KMS-11 (cell line): ENCODE measurements at regions not wholly inside any gene's neighbourhood (a gene's known extent, or its start where the extent isn't known, plus 50 kb on each side); places are given as distances from the start of the nearest gene placed in this dataset.
"Not testable (repeated sequence)": the region's sequence is repeated elsewhere in the genome, so short reads cannot be mapped to it uniquely, and the experiment has no call there.

Source experiments
- H2AFZ ChIP-seq: fragments of 200-600 bp; sonication (generic); 2 replicates; pipeline ENCODE4 v1.6.1; 2016; ENCODE audit warnings: antibody characterized with exemption, mixed run types, low read depth
- H3K27ac ChIP-seq: fragments of 200-600 bp; sonication (generic); 2 replicates; pipeline ENCODE4 v1.6.1; 2016; ENCODE audit warnings: mild to moderate bottlenecking, mixed run types
- H3K27me3 ChIP-seq: fragments of 200-600 bp; sonication (generic); 2 replicates; pipeline ENCODE4 v1.6.1; 2017; ENCODE audit warnings: mild to moderate bottlenecking, low read depth, mixed run types, moderate library complexity; ENCODE audit not compliant: insufficient read depth
- H3K36me3 ChIP-seq: fragments of 200-600 bp; sonication (generic); 2 replicates; pipeline ENCODE4 v1.6.1; 2017; ENCODE audit warnings: mild to moderate bottlenecking, mixed run types; ENCODE audit not compliant: insufficient read depth
- H3K4me1 ChIP-seq: fragments of 200-600 bp; sonication (generic); 2 replicates; pipeline ENCODE4 v1.6.1; 2016; ENCODE audit warnings: mild to moderate bottlenecking, low read depth, mixed run types; ENCODE audit not compliant: poor library complexity, severe bottlenecking
- H3K4me2 ChIP-seq: fragments of 200-600 bp; sonication (generic); 2 replicates; pipeline ENCODE4 v1.7.0; 2016; ENCODE audit warnings: mild to moderate bottlenecking, mixed run types
- H3K4me3 ChIP-seq: fragments of 200-600 bp; sonication (generic); IDR thresholded peaks from 2 replicates; pipeline ENCODE4 v1.6.1; 2017; ENCODE audit warnings: low read depth, low read length, mixed read lengths; ENCODE audit not compliant: insufficient read depth
- H3K79me2 ChIP-seq: fragments of 200-600 bp; sonication (generic); 2 replicates; pipeline ENCODE4 v1.6.1; 2016; ENCODE audit warnings: low read depth, mixed run types; ENCODE audit not compliant: insufficient read depth
- H3K9ac ChIP-seq: fragments of 200-600 bp; sonication (generic); 2 replicates; pipeline ENCODE4 v1.6.1; 2016; ENCODE audit warnings: mild to moderate bottlenecking, mixed run types
- H4K20me1 ChIP-seq: fragments of 200-600 bp; sonication (generic); 2 replicates; pipeline ENCODE4 v1.6.1; 2016; ENCODE audit warnings: mild to moderate bottlenecking, mixed run types; ENCODE audit not compliant: insufficient read depth
- CTCF ChIP-seq: fragments of 200-600 bp; sonication (generic); conservative IDR thresholded peaks from 2 replicates; pipeline ENCODE4 v1.6.1; 2017; ENCODE audit warnings: low read depth, mild to moderate bottlenecking, antibody characterized with exemption, low read length, moderate library complexity, mixed read lengths

- Histone ChIP-seq H3K36me3 (no peaks in the 10 kb centered on the region), H3K4me1 (no peaks in the 10 kb centered on the region), H3K27me3 (no peaks in the 10 kb centered on the region), H3K4me2 (no peak overlapping the region), H2AFZ (no peak overlapping the region), H3K4me3 (no peak overlapping the region), H3K9ac (no peak overlapping the region), H3K79me2 (no peaks in the 10 kb centered on the region), H4K20me1 (no peaks in the 10 kb centered on the region), H3K27ac (no peak overlapping the region)
- no peak for TF ChIP-seq CTCF
Measured at GRCh38 chr21:31594279-31594678, 65.2 kb upstream of the SOD1 start.

- Histone ChIP-seq H3K27me3 (no peaks in the 10 kb centered on the region), H4K20me1 (no peaks in the 10 kb centered on the region), H3K4me1 (no peaks in the 10 kb centered on the region), H3K4me2 (no peak overlapping the region), H3K27ac (no peak overlapping the region), H3K4me3 (no peak overlapping the region), H2AFZ (no peak overlapping the region), H3K79me2 (no peaks in the 10 kb centered on the region), H3K36me3 (no peaks in the 10 kb centered on the region), H3K9ac (no peak overlapping the region)
- no peak for TF ChIP-seq CTCF
Measured at GRCh38 chr21:31592963-31593560, 66.4 kb upstream of the SOD1 start.

- H4K20me1 ChIP-seq: no peaks in the 10 kb centered on the region
- no peak overlapping the region for H3K4me3 ChIP-seq
- H3K4me2 ChIP-seq: no peak overlapping the region
- TF ChIP-seq CTCF: no peak
- no peaks in the 10 kb centered on the region for H3K79me2 ChIP-seq
- no peaks in the 10 kb centered on the region for H3K4me1 ChIP-seq
- H3K27me3 ChIP-seq: no peaks in the 10 kb centered on the region
- H2AFZ ChIP-seq: no peak overlapping the region
- H3K9ac ChIP-seq: no peak overlapping the region
- no peaks in the 10 kb centered on the region for H3K36me3 ChIP-seq
- no peak overlapping the region for H3K27ac ChIP-seq
Measured at GRCh38 chr21:31592516-31592915, 67.0 kb upstream of the SOD1 start.

- no peak overlapping the region for H3K27ac ChIP-seq
- no peaks in the 10 kb centered on the region for H4K20me1 ChIP-seq
- no peak overlapping the region for H3K4me2 ChIP-seq
- H2AFZ ChIP-seq: no peak overlapping the region
- H3K4me1 ChIP-seq: no peaks in the 10 kb centered on the region
- no peak overlapping the region for H3K9ac ChIP-seq
- H3K79me2 ChIP-seq: no peaks in the 10 kb centered on the region
- H3K36me3 ChIP-seq: no peaks in the 10 kb centered on the region
- no peaks in the 10 kb centered on the region for H3K27me3 ChIP-seq
- H3K4me3 ChIP-seq: no peak overlapping the region
- TF ChIP-seq CTCF: no peak
Measured at GRCh38 chr21:31589820-31590219, 69.7 kb upstream of the SOD1 start.

GRCh38 chr21:31586118-31586517 lies 73.4 kb upstream of the SOD1 start:
- TF ChIP-seq CTCF: no peak
- H3K27ac ChIP-seq: no peak overlapping the region
- no peaks in the 10 kb centered on the region for H3K79me2 ChIP-seq
- H3K4me2 ChIP-seq: no peak overlapping the region
- H3K9ac ChIP-seq: no peak overlapping the region
- H3K4me3 ChIP-seq: no peak overlapping the region
- H4K20me1 ChIP-seq: no peaks in the 10 kb centered on the region
- no peak overlapping the region for H2AFZ ChIP-seq
- H3K36me3 ChIP-seq: no peaks in the 10 kb centered on the region
- H3K27me3 ChIP-seq: no peaks in the 10 kb centered on the region
- H3K4me1 ChIP-seq: no peaks in the 10 kb centered on the region

- H3K27me3 ChIP-seq, H3K4me1 ChIP-seq, H4K20me1 ChIP-seq, H2AFZ ChIP-seq, H3K27ac ChIP-seq, H3K36me3 ChIP-seq, H3K4me2 ChIP-seq, H3K79me2 ChIP-seq, H3K9ac ChIP-seq, H3K4me3 ChIP-seq: not testable (repeated sequence)
Measured at GRCh38 chr21:31583937-31584336, 75.6 kb upstream of the SOD1 start.
